Smooth muscle cell (in vitro differentiated cells): ENCODE measurements at regions not wholly inside any gene's neighbourhood (a gene's known extent, or its start where the extent isn't known, plus 50 kb on each side); places are given as distances from the start of the nearest gene placed in this dataset.

Experiments used
- DNase-seq: peaks from one replicate; lab custom pipeline; 2025; ENCODE audit not compliant: unreplicated experiment; lab: John Stamatoyannopoulos, UW
- H2AFZ ChIP-seq: fragments of 200-600 bp; sonication (generic); 2 replicates; pipeline ENCODE4 v1.6.0; 2016; ENCODE audit warnings: antibody characterized with exemption, low read depth, mild to moderate bottlenecking
- H3F3A ChIP-seq: fragments of 200-600 bp; sonication (generic); 2 replicates; pipeline ENCODE4 v1.6.0; 2017; ENCODE audit warnings: antibody characterized with exemption, low read depth
- H3K27ac ChIP-seq: fragments of 200-600 bp; sonication (generic); 2 replicates; pipeline ENCODE4 v1.5.1; 2016; ENCODE audit warnings: low read depth, mild to moderate bottlenecking
- H3K27me3 ChIP-seq: fragments of 200-600 bp; sonication (generic); 2 replicates; pipeline ENCODE4 v1.6.1; 2016; ENCODE audit warnings: low read depth, mild to moderate bottlenecking
- H3K36me3 ChIP-seq: fragments of 200-600 bp; sonication (generic); 2 replicates; pipeline ENCODE4 v1.5.1; 2016; ENCODE audit warnings: low read depth
- H3K4me1 ChIP-seq: fragments of 200-600 bp; sonication (generic); 2 replicates; pipeline ENCODE4 v1.5.1; 2016; ENCODE audit warnings: low read depth
- H3K4me2 ChIP-seq: fragments of 200-600 bp; sonication (generic); 2 replicates; pipeline ENCODE4 v1.6.0; 2016; ENCODE audit warnings: mild to moderate bottlenecking
- H3K4me3 ChIP-seq: fragments of 200-600 bp; sonication (generic); 2 replicates; pipeline ENCODE4 v1.5.1; 2016; ENCODE audit warnings: mild to moderate bottlenecking
- H3K79me2 ChIP-seq: fragments of 200-600 bp; sonication (generic); 2 replicates; pipeline ENCODE4 v1.6.0; 2016; ENCODE audit warnings: low read depth, mild to moderate bottlenecking
- H3K9ac ChIP-seq: fragments of 200-600 bp; sonication (generic); 2 replicates; pipeline ENCODE4 v1.6.0; 2016; ENCODE audit warnings: low read depth
- H3K9me3 ChIP-seq: fragments of 200-600 bp; sonication (generic); replicated peaks from 2 replicates; pipeline ENCODE4 v1.5.1; 2016; ENCODE audit warnings: low read depth
- H4K20me1 ChIP-seq: fragments of 200-600 bp; sonication (generic); 2 replicates; pipeline ENCODE4 v1.6.0; 2016; ENCODE audit warnings: low read depth
- WGBS: methylation state at CpG from one replicate; pipeline ENCODE4 v1.1.7; 2016; ENCODE audit warnings: low lambda C conversion rate; 5-methylcytosine and 5-hydroxymethylcytosine counted together
- TF ChIP-seq, protein P1 (sequence below): fragments of 200-600 bp; sonication (generic); IDR thresholded peaks from 2 replicates; pipeline ENCODE4 v1.5.1; 2017; ENCODE audit warnings: borderline replicate concordance, mild to moderate bottlenecking, antibody characterized with exemption; ENCODE audit not compliant: insufficient read depth, poor library complexity, severe bottlenecking

DNA sequence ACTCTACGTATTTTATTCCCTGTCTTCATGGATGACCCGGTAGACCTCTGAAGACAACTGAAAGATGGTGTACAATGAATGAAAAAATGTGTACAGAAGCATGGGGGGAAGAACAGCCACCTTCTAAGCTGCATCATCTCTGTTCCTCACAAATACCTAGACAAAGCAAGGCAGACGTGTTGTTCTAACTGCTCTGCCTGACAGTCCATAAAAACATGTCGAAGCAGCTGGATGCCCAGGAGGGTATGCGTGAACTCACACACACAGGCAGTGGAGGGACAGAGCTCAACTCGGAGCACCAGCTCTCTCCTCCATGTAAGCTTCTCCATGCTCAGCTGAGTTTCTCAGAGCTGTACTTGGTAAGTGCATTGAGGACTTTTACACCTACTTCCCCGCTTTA lies 327.4 kb downstream of the CTTN start:
- Histone ChIP-seq H3K4me1 (no peaks in the 10 kb centered on the region), H3K4me3 (no peak overlapping the region), H4K20me1 (no peaks in the 10 kb centered on the region), H3K79me2 (no peaks in the 10 kb centered on the region), H3K9me3 (no peaks in the 10 kb centered on the region), H3K9ac (no peak overlapping the region), H3K27me3 (peaks cover 10% of the 10 kb centered on the region), H3F3A (no peaks in the 10 kb centered on the region), H3K36me3 (no peaks in the 10 kb centered on the region), H2AFZ (no peak overlapping the region), H3K27ac (no peak overlapping the region), H3K4me2 (no peak overlapping the region)
- TF ChIP-seq, protein P1, sequence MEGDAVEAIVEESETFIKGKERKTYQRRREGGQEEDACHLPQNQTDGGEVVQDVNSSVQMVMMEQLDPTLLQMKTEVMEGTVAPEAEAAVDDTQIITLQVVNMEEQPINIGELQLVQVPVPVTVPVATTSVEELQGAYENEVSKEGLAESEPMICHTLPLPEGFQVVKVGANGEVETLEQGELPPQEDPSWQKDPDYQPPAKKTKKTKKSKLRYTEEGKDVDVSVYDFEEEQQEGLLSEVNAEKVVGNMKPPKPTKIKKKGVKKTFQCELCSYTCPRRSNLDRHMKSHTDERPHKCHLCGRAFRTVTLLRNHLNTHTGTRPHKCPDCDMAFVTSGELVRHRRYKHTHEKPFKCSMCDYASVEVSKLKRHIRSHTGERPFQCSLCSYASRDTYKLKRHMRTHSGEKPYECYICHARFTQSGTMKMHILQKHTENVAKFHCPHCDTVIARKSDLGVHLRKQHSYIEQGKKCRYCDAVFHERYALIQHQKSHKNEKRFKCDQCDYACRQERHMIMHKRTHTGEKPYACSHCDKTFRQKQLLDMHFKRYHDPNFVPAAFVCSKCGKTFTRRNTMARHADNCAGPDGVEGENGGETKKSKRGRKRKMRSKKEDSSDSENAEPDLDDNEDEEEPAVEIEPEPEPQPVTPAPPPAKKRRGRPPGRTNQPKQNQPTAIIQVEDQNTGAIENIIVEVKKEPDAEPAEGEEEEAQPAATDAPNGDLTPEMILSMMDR, result no peak
- DNase-seq, result no peak
- WGBS, result 81% methylated on average over 7 of the region's 7 CpGs

DNA sequence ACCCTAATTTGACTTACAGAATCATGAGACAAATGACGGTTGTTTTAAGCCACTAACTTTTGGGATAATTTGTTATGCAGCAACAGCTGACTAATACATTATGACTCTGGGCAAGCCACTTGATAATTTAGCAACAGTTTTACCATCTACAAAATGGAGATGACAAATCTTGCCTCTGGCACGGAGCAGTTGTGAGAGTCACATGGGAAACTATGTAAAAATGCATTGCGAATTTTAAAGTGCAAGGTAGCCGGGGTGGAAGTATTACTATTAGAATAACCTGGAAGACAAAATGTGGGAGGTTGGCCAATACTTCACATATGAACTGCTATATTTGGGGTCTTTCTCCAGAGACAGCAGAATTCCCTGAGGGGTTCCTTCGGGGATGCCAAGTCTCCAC lies 328.7 kb downstream of the CTTN start:
- peaks cover 8% of the 10 kb centered on the region for H3K27me3 ChIP-seq
- WGBS, result 95% methylated on average over 5 of the region's 5 CpGs
- TF ChIP-seq, protein P1, result no peak
- H3K9me3 ChIP-seq, result no peaks in the 10 kb centered on the region
- H3F3A ChIP-seq, result no peaks in the 10 kb centered on the region
- H3K27ac ChIP-seq, result no peak overlapping the region
- H3K4me1 ChIP-seq, result no peaks in the 10 kb centered on the region
- H3K4me2 ChIP-seq, result no peak overlapping the region
- no peak overlapping the region for H3K9ac ChIP-seq
- H3K79me2 ChIP-seq, result no peaks in the 10 kb centered on the region
- DNase-seq, result no peak
- no peak overlapping the region for H2AFZ ChIP-seq
- no peaks in the 10 kb centered on the region for H3K36me3 ChIP-seq
- H4K20me1 ChIP-seq, result no peaks in the 10 kb centered on the region
- no peak overlapping the region for H3K4me3 ChIP-seq

DNA sequence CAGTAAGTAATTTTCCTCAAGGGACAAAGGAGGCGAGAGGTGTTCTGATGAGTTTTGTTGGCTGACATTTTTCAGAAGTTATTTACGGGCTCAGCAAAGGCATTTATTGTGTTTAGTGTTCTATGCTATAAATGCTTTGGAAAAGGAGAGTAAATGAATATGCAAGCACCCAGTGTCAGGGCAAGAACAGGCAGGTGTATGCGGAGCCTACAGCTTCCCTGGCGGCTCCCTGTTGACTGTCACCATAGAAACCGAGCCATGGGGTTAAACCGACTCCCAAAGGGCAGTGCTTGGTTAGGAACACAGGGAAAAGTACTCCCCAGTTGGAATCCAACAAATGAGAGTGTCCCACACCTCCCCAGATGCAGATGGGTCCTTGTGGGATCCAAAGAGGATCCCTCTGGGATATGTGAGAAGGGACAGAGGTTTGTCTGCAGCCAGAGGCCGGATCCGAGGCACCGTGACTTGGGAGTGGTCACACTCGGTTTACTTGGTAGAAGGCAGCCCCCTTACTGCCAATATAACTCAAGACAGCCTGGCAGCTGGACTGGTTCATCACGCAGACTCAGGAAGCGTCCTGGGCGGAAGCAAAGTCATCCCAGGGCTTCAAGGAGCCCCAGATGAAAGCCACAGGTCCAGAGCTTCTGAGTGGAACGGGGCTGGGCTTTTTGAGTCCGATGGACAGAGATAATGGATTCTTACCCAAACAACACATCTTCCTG lies 329.7 kb downstream of the CTTN start:
- no peak for DNase-seq

More for the DNA sequence above, 329.7 kb downstream of the CTTN start:
- no peak overlapping the region for H3K27ac ChIP-seq
- H3K9me3 ChIP-seq, result no peaks in the 10 kb centered on the region
- no peak overlapping the region for H3K9ac ChIP-seq
- H3K4me3 ChIP-seq, result no peak overlapping the region
- H2AFZ ChIP-seq, result no peak overlapping the region
- no peaks in the 10 kb centered on the region for H3K36me3 ChIP-seq
- no peak overlapping the region for H3K4me2 ChIP-seq
- WGBS, result 87% methylated on average over 15 of the region's 15 CpGs
- no peaks in the 10 kb centered on the region for H3K4me1 ChIP-seq
- no peaks in the 10 kb centered on the region for H3K79me2 ChIP-seq
- H4K20me1 ChIP-seq, result no peaks in the 10 kb centered on the region
- no peaks in the 10 kb centered on the region for H3F3A ChIP-seq
- H3K27me3 ChIP-seq, result peaks cover 4% of the 10 kb centered on the region
- TF ChIP-seq, protein P1, result no peak
